ENCODE measurements at regions not wholly inside any gene's neighbourhood (a gene's known extent, or its start where the extent isn't known, plus 50 kb on each side); places are given as distances from the start of the nearest gene placed in this dataset.
"Not testable (repeated sequence)": the region's sequence is repeated elsewhere in the genome, so short reads cannot be mapped to it uniquely, and the experiment has no call there.

DNA sequence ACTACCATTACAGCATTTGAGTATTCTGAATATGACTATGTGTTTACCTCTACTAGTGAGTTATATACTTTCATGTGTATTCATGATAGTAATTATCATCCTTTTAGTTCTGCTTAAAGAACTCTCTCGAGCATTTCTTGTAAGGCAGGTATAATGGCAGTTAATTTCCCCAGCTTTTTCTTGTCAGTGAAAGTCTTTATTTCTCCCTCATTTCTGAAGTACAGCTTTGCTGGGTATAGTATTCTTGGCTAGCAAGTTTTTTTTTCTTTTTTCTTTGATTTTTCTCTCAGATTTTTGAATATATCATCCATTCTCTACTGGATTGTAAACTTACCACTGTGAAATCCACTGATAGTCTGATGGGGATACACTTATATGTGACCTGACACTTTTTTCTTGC lies 165.9 kb upstream of the ARHGAP5 start:
- no peak for DNase-seq (ENCODE audit: low spot score)

DNA sequence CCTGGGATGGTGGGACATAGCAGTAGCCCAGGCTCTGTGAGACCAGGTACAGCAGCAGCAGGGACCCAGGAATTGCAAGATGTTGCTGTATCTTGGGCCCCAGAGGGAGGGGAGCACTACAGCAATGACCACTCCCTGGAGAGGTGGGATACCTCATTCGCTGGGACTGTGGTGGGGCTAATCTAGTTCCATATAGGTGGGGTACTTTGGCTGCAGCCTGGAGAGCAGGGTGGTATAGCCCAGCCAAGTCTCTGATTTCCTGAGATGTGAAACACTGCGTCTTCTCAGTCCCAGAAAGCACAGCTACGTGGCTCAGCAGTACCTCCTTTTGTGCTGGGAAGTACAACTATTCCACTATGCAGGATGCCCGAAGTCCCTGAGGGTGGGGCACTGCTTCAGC lies 163.7 kb upstream of the ARHGAP5 start:
- DNase-seq (ENCODE audit: low spot score) = no peak

DNA sequence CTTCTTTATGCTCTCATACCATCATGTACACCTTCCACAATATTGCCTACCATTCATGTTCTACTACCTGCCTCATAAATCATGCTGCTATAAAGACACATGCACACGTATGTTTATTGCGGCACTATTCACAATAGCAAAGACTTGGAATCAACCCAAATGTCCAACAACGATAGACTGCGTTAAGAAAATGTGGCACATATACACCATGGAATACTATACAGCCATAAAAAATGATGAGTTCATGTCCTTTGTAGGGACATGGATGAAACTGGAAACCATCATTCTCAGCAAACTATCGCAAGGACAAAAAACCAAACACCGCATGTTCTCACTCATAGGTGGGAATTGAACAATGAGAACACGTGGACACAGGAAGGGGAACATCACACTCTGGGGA lies 158.8 kb upstream of the ARHGAP5 start:
- not testable (repeated sequence) for DNase-seq (ENCODE audit: low spot score)

DNA sequence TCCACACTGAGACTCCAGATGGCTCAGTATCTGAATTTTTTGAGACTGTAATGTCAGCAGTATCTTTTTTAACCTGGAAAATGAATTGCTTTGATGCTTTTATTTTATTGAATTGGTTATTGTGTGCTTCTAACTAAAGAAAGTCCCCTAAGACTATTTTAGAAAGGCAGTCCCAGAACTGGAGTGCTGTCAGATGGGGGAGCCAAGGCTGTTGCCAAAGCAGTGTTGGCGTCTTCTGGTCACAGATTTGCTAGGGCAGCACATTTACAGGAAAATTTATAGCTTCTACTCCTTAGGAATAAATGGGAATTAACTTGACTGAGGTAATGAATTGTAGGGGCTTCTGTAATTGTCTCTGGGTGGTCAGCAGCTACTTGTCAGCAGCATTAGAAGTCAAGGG lies 157.1 kb upstream of the ARHGAP5 start:
- DNase-seq (ENCODE audit: low spot score) = no peak

DNA sequence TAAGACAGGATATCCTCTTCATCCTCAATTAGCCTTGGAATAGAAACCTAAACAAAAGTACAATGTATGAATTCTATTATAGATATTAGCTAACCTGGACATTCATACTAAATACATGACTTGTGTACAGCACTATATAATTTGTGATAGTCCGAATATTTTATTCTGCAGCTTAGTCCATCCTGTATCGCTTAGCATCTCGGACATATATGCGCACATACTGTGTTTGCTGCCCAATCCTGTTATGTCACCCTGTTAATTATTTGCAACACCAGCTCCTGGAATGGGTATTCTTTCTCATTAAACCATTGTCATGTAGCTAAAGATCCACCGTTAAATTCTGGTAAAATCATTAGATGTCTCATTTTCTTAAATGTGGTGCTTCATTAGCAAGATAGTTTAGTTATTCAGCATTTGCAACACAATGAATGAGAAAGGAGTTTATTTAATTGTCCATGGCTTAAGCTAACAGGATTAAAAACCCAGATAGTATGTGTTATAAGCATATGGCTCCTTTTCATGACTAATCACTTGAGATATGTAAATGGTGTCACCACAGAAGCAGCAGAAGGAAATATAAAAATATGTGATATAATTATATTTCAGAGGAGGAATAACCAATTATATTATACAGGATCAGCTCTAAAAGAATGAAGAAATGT lies 156.0 kb upstream of the ARHGAP5 start:
- DNase-seq (ENCODE audit: low spot score) = no peak

DNA sequence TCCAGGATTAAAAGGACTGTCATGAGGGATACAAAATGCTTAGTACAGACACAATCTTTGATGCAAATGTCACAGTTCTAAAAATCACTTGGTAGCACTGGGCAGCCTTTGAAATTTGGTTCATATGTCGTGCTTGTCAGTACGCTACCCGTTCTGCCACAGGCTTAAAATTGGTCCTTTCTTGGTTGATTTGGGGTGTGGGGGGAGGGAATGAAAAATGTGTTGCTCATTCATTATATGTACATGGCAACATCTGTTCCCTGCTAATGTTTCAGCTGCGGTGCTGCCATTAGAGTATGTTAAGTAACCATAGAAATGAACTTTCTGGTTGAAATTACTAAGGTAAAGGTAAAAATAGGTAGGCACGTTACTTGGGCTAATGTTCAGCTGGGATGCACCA lies 155.4 kb upstream of the ARHGAP5 start:
- DNase-seq (ENCODE audit: low spot score) = no peak

DNA sequence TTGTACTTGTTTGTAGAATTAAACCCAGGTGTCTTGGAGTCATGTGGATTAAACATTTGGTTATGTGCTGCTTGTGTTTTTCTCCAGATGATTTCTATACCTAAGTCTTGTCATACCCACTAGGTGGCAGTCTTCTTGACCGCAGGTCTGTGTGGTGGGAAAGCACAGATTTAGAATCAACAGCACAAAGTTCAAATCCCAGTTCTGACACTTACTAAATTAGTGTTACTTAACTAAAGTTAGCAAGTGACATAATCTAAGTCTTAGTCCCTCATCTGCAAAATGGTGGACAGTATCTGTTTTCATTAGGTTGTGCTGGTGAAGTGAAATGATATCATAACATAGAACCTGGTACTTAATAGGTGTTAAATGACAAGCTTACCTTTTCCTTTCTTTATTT lies 151.0 kb upstream of the ARHGAP5 start:
- peak; percentile 58 for DNase-seq (ENCODE audit: low spot score)

DNA sequence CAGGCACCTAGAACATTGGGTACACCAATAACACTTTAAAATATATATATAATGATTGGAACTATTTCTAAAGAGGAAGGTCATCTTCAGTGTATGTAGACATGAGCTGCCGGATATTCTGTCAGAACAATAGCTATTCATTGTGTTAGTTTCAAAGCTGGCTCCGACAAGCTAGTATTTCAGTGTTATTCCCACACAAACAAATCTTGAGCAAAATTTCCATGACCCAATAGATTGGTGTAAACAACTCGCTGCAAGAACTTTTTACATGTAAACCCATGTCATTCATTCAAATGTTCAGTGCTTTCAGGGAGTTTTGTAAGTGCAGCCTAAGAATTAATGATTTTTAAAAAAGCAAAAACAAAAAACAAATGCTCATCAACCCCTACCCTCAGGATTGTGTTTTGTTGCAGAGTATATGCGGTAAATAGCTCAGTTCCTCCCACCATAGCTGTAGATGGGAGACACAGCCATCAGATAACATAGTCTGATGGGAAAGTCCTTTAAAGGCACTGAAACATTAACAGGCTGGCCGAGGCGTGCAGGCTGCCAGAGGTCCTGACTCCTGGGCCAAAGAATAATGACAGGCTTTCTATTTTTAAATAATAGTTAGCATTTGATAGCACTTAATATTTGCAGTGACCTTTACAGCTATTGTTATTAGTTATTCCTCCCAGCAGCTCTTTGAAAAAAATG lies 150.3 kb upstream of the ARHGAP5 start:
- no peak for DNase-seq (ENCODE audit: low spot score)

DNA sequence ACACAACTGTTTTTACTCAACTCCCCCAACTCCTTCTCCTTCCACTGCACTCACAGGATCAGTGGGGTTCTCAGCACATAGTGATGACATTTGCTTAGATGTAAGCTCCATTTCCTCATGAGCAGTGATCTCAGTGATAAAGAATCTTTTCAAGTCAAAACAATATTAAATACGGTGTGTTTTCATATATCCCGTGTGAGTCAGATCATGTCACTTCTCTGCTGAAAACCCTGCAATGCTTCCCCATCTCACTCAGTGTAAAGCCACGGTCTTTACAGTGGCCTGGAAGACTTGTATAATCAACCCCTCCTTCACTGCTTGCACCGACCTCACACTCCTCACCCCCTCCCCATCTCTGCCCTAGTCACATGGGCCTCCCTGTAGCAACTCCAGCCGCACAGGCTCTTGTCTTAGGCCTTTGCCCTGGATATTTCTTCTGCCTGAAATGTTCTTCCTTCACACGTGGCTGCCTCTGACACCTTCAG lies 149.7 kb upstream of the ARHGAP5 start:
- peak; percentile 96 for DNase-seq (ENCODE audit: low spot score)

DNA sequence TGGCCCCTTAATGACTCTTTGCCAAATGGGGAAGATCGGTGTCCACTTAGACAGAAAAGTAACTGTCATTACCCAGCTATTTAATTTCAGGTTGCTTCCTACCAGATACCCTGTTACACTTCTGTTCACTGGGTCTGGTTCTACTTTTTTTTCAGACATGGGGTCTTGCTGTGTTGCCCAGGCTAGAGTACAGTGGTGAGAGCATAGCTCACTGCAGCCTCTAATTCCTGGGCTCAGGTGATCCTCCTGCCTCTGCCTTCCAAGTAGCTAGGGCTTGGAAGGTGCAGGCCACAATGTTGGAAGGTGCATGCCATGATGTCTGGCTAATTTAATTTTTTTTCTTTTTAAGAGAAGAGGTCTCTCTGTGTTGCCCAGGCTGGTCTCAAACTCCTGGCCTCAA lies 147.0 kb upstream of the ARHGAP5 start:
- no peak for DNase-seq (ENCODE audit: low spot score)

DNA sequence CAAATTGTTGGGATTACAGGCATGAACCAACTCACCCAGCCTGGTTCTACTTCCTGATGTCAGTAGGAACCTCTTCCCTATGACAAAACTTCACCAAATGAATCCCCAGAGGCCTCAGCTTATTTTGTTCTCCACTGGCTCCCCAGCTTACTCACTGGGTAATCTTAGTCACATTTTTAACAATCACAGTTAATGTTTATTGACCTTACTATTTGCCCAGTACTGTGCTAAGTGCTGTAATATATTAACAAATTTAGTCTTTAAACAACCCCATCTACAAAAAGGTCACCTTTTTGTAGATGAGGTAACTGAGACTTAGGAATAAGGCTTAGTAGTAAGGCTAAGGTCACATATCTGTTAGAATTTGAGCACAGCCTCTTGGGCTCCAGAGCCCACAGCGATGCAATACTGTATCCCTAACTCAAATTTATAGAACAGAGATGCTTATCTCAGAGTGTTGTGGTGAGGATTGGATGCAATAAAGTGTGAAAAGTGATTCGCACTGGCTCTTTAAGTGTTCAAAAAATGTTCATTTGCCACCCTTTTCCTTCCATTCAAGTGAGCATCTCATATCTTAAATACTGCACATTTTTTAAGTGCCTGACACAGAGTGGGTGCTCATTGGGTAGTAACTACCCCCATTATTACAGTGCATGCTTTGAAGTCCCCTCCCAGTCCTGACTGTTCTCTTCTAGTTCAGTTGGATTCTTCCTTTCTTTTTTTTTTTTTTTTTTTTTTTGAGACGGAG lies 146.4 kb upstream of the ARHGAP5 start:
- DNase-seq (ENCODE audit: low spot score) = peak; percentile 95

DNA sequence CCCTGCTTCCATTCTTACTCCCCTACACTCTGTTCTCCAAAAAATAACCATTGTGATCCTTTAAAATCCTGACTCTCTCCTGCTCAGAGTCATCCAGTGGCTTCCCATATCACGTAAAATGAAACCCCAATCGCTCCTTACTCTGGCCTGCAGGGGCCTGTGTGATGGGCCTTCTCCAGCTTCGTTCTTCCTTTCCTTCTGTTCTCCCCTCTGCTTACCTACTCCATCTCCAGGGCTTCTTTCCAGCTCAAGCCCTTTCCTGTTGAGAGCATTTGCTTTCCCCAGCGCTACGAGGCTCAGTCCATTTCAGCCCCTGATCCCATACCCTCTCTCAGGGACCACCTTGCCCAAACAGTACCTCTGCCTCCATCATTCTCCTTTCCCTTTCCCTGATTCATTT lies 144.4 kb upstream of the ARHGAP5 start:
- no peak for DNase-seq (ENCODE audit: low spot score)

DNA sequence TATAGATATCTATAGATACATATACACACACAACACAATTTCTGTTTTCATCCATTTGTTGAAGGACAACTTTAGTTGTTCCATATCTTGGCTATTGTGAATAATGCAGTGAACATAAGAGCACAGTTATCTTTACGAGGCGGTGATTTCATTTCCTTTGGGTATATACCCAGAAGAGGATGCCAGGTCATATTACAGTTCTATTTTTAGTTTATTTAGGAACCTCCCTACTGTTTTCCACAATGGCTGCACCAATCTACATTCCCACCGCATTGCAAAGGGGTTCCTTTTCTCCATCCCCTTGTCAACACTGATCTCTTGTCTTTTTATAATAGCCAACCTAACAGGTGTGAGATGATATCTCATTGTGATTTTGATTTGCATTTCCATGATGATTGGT lies 143.4 kb upstream of the ARHGAP5 start:
- DNase-seq (ENCODE audit: low spot score) = no peak

DNA sequence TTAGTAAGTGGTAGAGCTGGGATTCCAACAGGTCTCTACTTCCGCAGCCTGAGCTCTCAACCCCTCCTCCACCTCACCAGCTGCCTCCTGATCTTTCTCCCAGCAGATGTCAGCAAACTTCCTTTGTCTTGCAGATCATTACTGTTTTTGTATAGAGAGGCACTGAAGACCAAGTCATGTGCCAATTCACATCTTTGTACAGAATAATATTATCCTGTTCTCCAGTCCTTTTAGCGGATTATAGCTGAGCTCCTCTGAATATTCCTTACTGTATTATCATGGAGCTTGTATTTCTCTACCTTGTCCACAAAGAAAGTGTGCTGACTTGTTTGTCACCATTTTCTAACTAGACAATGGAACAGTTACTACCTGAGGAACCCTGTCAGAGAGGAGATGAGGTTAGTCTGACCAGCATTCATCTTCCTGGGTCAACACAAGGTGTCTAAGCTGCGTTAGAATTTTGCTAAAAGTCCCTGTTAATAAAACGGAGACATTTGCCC lies 142.3 kb upstream of the ARHGAP5 start:
- DNase-seq (ENCODE audit: low spot score) = peak; percentile 79

DNA sequence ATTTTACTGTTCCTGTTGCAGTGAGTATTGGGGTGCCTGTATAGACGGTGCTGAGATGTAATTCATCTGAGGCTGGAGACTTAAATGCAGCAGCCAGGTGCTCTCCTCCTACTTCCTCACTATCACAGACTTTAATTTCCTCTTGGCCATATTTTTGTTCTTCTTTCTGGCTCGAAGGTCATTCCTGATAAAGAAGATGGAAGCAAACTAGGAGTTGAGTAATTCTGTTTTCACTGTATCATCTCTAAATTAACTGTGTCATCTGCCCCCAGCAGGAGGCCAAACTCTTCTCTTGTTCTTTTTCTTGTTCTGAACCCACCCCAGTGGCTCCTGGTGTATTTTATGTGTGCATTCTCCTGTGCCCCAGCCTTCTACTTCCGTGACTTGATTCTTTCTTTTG lies 141.7 kb upstream of the ARHGAP5 start:
- no peak for DNase-seq (ENCODE audit: low spot score)

DNA sequence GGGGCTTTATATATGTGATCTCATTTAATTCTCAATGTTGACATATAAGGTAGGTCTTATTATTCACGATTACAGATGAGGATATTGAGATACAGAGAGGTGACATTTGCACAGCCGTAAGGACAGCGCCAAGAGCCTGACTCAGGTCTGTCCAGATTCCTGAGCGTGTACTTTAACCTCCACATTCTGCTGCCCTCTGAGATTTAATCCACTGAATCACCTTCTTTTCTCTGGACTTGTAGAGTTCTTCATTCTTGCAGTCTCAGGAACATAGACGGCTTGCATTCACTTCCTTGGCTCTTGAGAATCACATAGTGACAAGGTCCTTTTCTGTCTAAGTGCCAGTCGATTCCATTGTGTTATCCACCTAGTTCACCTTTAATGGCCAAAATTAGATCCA lies 141.0 kb upstream of the ARHGAP5 start:
- DNase-seq (ENCODE audit: low spot score) = peak; percentile 80

DNA sequence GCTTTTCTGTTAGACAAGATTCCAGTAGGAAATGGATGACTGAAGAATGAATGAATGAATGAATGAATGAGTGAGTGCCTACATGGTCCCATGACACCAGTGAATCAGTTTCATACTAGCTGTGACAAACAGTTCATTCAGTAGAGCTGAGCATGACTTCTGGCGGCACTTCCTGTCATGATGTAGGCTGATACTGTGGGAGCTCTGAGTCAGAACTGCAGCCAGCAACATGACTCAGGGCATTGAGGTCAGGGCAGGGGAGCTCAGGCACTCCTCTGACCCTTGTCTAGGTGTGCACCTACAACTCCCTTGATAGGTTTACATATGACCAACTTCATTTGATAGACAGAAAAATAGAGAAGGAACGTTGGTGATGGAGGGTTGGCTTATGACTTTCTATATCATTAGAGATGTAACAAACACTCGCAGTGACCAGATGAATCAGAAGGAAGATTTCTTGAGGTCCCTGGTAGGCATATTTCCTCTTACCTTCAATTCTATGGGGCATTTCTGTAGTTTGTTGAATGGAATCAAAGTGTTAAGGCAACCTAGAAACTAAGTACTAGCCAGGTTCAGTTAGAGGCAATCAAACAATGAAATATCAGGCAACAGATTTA lies 139.3 kb upstream of the ARHGAP5 start:
- DNase-seq (ENCODE audit: low spot score) = peak; percentile 99

DNA sequence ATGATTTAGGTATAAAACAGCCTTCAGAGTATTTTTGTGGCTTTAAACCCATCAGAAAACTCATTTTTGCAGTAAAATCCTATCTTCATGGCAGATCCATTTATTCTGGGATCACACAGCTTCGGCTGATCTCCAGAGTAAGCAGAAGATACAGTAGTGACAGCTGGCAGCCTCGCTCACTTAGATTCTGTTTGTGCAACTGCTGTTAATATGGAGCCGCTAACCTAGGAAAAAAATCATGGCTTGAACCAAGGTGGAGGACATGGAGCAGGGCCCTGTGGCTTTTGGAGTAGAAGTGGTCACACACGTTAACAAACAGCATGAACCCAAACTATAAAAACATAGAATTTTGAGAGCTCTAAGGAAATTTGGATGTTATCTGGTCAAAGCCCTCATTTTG lies 137.2 kb upstream of the ARHGAP5 start:
- no peak for DNase-seq (ENCODE audit: low spot score)

DNA sequence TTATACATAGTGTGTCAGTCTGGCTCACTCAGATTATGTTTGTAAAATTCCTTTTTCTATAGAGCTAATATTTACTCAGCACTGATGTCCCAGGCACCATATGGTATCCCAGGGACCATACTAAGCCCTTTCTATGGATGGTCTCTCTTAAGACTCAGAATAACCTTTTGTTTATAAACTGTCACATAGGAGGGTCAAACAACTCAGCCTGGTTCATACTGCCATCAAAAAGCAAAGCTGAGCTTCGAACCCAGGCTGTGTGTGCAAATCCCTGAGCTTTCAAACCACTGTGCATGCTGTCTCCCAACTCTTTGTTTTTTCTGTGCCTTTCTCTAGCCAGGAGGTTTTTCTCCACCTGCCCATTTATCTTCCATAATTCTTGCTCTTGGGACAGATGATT lies 135.6 kb upstream of the ARHGAP5 start:
- DNase-seq (ENCODE audit: low spot score) = no peak

DNA sequence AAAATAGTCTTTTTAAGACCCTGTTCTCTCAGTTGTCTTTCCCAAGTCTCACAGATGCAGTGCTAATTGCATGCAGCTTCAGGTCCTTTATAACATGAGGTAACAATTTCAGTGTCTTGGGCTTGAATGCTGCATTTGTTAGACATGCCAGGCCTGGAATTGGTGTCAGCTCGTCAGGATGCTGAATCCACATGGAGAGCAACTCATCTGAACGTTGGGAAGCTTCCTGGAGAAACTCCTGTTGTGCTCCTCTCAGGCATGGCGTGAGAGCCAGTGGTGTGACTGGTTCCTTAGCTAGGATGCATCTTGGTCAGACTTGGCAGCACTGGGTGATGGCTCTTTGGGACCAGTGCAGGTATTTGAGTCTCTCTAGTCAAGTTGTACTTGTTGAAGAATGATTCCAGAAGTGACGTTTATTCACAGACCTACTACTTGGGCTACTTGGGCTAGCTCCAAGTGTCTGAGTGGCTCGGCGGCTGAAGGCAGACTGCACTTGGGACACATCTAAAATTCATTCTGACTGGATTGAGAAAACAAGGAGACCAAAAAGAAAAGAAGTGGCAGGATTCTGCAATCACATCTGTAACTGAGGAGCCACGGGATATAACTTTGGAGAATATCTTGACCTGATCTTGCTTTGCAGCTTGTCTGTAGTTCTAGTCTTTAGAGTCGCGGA lies 134.8 kb upstream of the ARHGAP5 start:
- no peak for DNase-seq (ENCODE audit: low spot score)

DNA sequence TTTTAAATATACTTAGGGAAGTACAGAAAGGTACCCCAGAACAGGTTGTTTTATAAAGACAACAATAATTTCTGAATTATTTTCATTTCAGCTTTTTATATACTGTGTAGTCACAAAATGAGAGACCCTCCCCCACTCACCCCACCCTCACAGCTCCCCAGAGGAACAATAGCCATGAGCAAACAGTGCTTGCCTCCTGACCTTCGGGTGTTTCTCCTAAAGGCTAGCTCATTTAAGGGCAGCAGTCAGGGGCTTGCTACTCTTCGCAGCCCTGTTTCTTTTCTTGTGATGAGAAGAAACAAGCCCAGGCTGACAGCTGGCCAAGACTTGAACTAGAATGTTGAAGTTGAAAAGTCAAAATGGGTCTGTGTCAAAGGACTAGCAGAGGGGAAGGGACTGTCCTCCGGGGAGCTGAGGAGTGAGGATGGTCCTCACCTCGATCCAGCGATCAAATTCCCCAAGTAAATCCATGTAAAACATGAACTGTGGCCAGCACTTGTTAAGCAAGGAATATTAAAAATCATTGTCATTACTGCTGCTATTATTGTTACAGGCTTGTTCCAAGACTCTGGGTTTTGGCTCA lies 133.8 kb upstream of the ARHGAP5 start:
- DNase-seq (ENCODE audit: low spot score) = no peak

DNA sequence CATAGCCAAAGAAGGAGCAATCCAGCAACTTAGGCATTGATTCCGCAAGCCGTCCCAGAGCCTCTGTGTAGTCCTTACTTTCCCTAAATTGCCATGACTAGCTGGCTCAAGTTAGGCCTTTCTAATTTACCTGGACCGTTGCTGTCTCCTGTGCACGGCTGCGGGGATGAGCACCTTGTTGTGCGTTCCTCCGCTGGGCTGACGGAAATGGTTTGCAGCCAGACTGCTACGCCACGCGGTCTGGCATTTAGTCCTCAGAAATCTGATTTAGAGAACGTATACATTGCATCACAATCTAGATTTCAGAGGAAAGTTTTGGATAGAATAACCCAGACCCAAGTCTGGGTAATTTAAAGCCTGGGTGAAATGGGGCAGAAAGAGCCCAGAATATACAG lies 133.2 kb upstream of the ARHGAP5 start:
- no peak for DNase-seq (ENCODE audit: low spot score)
